ENCODE measurements at regions not wholly inside any gene's neighbourhood (a gene's known extent, or its start where the extent isn't known, plus 50 kb on each side); places are given as distances from the start of the nearest gene placed in this dataset.

DNA sequence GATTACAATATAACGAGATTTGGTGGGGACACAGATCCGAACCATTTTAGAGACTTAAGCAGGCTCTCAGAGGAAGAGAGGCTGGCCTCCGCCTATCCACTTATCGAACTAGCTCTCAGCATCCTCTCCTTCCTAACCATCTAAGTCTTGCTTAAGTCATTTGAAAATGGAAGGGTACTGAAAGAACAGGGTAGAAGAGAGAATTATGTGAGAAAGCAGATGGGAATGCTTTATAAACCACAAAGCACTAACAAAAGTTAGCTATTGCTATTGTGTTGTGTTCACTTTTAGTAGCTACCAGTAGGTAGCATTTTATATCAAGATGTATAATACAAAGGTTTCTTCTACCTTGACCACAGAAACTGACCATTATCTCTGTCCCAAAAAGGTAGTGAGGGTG is 153.4 kb upstream of the CADM1 start:
- peaks cover 0 to 15% (median 6%) of the 10 kb centered on the region in 4 donors for H3K27me3 ChIP-seq
- WGBS, 2 donors: 87 to 94% methylated on average over 4 of the region's 4 CpGs
- H3K4me3 ChIP-seq: no peak overlapping the region
- no peaks in the 10 kb centered on the region for H3K36me3 ChIP-seq
- H3K9me3 ChIP-seq: no peaks in the 10 kb centered on the region
- H3K27ac ChIP-seq: no peak overlapping the region
- no peak for ATAC-seq (ENCODE audit: low FRiP score in 2 of 2)
- TF ChIP-seq, protein P1, sequence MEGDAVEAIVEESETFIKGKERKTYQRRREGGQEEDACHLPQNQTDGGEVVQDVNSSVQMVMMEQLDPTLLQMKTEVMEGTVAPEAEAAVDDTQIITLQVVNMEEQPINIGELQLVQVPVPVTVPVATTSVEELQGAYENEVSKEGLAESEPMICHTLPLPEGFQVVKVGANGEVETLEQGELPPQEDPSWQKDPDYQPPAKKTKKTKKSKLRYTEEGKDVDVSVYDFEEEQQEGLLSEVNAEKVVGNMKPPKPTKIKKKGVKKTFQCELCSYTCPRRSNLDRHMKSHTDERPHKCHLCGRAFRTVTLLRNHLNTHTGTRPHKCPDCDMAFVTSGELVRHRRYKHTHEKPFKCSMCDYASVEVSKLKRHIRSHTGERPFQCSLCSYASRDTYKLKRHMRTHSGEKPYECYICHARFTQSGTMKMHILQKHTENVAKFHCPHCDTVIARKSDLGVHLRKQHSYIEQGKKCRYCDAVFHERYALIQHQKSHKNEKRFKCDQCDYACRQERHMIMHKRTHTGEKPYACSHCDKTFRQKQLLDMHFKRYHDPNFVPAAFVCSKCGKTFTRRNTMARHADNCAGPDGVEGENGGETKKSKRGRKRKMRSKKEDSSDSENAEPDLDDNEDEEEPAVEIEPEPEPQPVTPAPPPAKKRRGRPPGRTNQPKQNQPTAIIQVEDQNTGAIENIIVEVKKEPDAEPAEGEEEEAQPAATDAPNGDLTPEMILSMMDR (IDR thresholded peaks at IDR 0.05): no peak
- TF ChIP-seq POLR2A (IDR thresholded peaks at IDR 0.05): no peak
- no peak for TF ChIP-seq EP300 (IDR thresholded peaks at IDR 0.05)
- TF ChIP-seq POLR2AphosphoS5 (IDR thresholded peaks at IDR 0.05): no peak
- DNase-seq: no peak
- H3K4me1 ChIP-seq: peaks cover 6 to 15% (median 11%) of the 10 kb centered on the region in 4 donors

DNA sequence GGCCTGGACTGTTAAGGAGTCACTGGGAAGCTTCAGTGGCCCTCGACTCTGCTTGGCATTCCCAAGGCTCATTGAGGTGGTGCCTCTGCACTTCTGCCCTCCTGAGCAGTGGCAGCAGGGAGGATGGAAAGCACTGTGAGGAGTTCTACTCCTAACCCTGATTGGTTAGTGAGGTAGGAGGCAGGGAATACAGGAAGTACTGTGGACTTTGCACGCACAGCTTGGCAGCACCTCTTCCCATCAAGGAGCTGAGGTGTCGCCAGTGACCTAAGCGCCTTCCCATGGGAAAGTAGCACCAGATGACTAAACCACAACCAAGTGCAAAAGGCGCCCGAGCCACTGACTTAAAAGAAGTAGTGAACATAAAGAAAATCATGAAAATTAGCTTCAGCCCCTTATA is 152.5 kb upstream of the CADM1 start:
- Histone ChIP-seq H3K27ac (no peak overlapping the region), H3K27me3 (peaks cover 0 to 15% (median 6%) of the 10 kb centered on the region in 4 donors), H3K36me3 (no peaks in the 10 kb centered on the region), H3K4me3 (no peak overlapping the region), H3K9me3 (no peaks in the 10 kb centered on the region), H3K4me1 (peaks cover 6 to 15% (median 11%) of the 10 kb centered on the region in 4 donors)
- TF ChIP-seq POLR2AphosphoS5 (IDR thresholded peaks at IDR 0.05) (no peak), EP300 (IDR thresholded peaks at IDR 0.05) (no peak), POLR2A (IDR thresholded peaks at IDR 0.05) (no peak)
- TF ChIP-seq, protein P1 (IDR thresholded peaks at IDR 0.05): no peak
- no peak for DNase-seq
- 76 to 84% methylated on average over 5 to 6 of the region's 6 CpGs for WGBS, 2 donors
- no peak for ATAC-seq (ENCODE audit: low FRiP score in 2 of 2)

DNA sequence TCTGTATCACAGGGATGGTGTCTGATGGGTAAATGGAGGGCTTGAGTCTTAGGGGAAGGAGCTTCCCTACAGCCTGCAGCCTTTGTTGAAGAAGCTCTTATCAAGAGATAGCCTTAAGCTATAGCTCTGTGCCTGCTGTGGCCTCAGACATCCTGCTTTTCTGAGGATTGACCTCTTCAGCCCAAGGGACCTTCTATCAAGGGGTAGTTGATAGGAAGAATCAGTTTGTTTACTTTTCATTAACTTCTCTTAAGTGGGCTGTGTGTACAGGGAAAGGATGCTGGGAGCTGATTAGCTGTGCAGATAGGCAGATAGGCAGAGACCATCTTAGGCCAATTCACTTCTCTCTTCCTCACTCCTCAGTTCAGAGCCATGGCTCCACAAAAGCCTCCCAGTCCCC is 151.8 kb upstream of the CADM1 start:
- ATAC-seq (ENCODE audit: low FRiP score in 2 of 2) (peak in 1 of 2 donors; percentile 11), DNase-seq (no peak)
- Histone ChIP-seq H3K27me3 (peaks cover 0 to 15% (median 6%) of the 10 kb centered on the region in 4 donors), H3K27ac (no peak overlapping the region), H3K4me1 (peaks cover 6 to 15% (median 11%) of the 10 kb centered on the region in 4 donors), H3K4me3 (no peak overlapping the region), H3K9me3 (no peaks in the 10 kb centered on the region), H3K36me3 (no peaks in the 10 kb centered on the region)
- TF ChIP-seq POLR2AphosphoS5 (IDR thresholded peaks at IDR 0.05): no peak
- TF ChIP-seq EP300 (IDR thresholded peaks at IDR 0.05): no peak
- TF ChIP-seq, protein P1 (IDR thresholded peaks at IDR 0.05): no peak
- TF ChIP-seq POLR2A (IDR thresholded peaks at IDR 0.05): no peak

DNA sequence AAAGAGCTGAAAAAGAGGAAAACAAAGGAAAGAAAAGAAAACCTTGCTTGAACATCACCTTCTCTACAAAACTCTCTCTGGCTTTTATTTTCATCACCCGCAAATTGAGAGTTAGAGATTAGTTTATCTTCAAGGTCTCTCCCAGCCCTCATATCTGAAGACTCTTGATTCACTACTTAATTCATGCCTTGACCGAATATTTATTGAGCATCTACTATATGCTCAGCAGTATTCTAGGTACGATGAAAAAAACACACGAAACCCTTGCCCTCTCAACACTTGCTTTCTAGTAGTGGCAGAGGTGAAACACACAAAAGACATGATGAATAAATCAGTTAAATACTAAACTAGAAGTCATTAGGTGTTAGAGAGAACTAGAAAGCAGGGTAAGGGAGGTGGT is 150.6 kb upstream of the CADM1 start:
- peaks cover 0 to 10% (median 5%) of the 10 kb centered on the region in 4 donors for H3K27me3 ChIP-seq
- TF ChIP-seq EP300 (IDR thresholded peaks at IDR 0.05) (no peak), POLR2AphosphoS5 (IDR thresholded peaks at IDR 0.05) (no peak), POLR2A (IDR thresholded peaks at IDR 0.05) (no peak)
- TF ChIP-seq, protein P1 (IDR thresholded peaks at IDR 0.05): no peak
- 95 to 97% methylated on average over 4 of the region's 4 CpGs for WGBS, 2 donors

DNA sequence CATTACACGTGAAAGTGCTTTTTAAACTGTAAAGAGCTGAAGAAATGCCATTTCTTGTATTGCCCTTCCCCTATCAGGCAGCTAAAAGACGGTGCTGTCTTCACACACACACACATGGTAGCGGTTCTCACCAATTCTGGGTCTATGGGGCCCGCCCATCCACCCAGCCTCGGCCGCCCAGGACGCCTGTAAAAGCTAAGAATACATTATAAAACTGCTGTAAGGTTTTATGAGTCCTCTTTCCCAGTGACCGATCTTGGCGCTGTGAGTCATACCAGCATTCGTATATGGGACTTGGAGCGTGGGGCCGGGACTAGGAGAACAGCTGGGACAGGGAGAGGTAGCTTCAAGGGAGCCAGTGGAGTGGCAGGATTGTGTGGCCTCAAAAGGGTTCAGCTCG is 149.7 kb upstream of the CADM1 start:
- 88 to 94% methylated on average over 13 of the region's 13 CpGs for WGBS, 2 donors
- H3K4me1 ChIP-seq: peaks cover 0 to 1% (median under 1%) of the 10 kb centered on the region in 4 donors
- TF ChIP-seq EP300 (IDR thresholded peaks at IDR 0.05) (no peak), POLR2A (IDR thresholded peaks at IDR 0.05) (no peak)
- ATAC-seq (ENCODE audit: low FRiP score in 2 of 2) (no peak), DNase-seq (no peak)
- H3K27me3 ChIP-seq: peaks cover 0 to under 1% (median under 1%) of the 10 kb centered on the region in 4 donors
- no peak overlapping the region for H3K27ac ChIP-seq
- H3K36me3 ChIP-seq: no peaks in the 10 kb centered on the region
- H3K4me3 ChIP-seq: no peak overlapping the region
- H3K9me3 ChIP-seq: no peaks in the 10 kb centered on the region

More for the DNA sequence above, 150.6 kb upstream of the CADM1 start:
- Histone ChIP-seq H3K27ac (no peak overlapping the region), H3K4me3 (no peak overlapping the region), H3K4me1 (peaks cover 6 to 9% (median 7%) of the 10 kb centered on the region in 4 donors), H3K9me3 (no peaks in the 10 kb centered on the region), H3K36me3 (no peaks in the 10 kb centered on the region)
- no peak for ATAC-seq (ENCODE audit: low FRiP score in 2 of 2)
- DNase-seq: no peak
